Psoas muscle (tissue), 7 donors: ENCODE measurements at regions not wholly inside any gene's neighbourhood (a gene's known extent, or its start where the extent isn't known, plus 50 kb on each side); places are given as distances from the start of the nearest gene placed in this dataset.
A peak's percentile ranks its signal among the peaks of the same experiment; 100 is the strongest.

Source experiments
- ATAC-seq, 4 donors: fragments of 200-7000 bp; cut with Tn5 transposase; one replicate each; pipeline ENCODE4 v1.9.1; 2020; ENCODE audit warnings: moderate library complexity in 3 of 4, mild to moderate bottlenecking in 2 of 4
- DNase-seq, 2 donors: peaks; one replicate each; pipeline ENCODE4 v3.0.0-alpha.2; 2020
- H3K27ac ChIP-seq: fragments of 200-600 bp; one replicate; pipeline ENCODE4 v1.8.0; 2022
- H3K27me3 ChIP-seq, 3 donors: fragments of 200-600 bp in 1 of 3; one replicate each; pipeline versions ENCODE4 v1.6.1 to v1.8.0; 2013 to 2022; ENCODE audit warnings: low read length in 2 of 3, mild to moderate bottlenecking in 2 of 3, moderate library complexity in 1 of 3; ENCODE audit not compliant: insufficient read depth in 3 of 3
- H3K36me3 ChIP-seq, 2 donors: fragments of 200-600 bp in 1 of 2; one replicate each; pipeline versions ENCODE4 v1.6.1 to v1.8.0; 2013 to 2022; ENCODE audit warnings: low read depth in 1 of 2, mild to moderate bottlenecking in 1 of 2, moderate library complexity in 1 of 2; ENCODE audit not compliant: insufficient read depth in 1 of 2
- H3K4me1 ChIP-seq: fragments of 200-600 bp; one replicate; pipeline ENCODE4 v1.8.0; 2022
- H3K4me3 ChIP-seq: fragments of 200-600 bp; one replicate; pipeline ENCODE4 v1.8.0; 2022; ENCODE audit warnings: mild to moderate bottlenecking
- H3K9me3 ChIP-seq: fragments of 200-600 bp; one replicate; pipeline ENCODE4 v1.8.0; 2022
- CTCF ChIP-seq: fragments of 200-600 bp; IDR thresholded peaks from one replicate; pipeline ENCODE4 v1.8.0; 2022; ENCODE audit warnings: antibody characterized with exemption
- WGBS, 3 donors: extraction: QIAGEN DNeasy Blood & Tissue Kit; methylation state at CpG; one replicate each; pipeline versions ENCODE4 v1.1.6 to v1.1.7; 2013; 5-methylcytosine and 5-hydroxymethylcytosine counted together
- intact Hi-C, 2 donors: fragments of 100-400 bp; cut with DNase I; formaldehyde crosslinking; loops; one replicate each; pipeline versions ENCODE4 v1.11.0 to v1.14.2; 2022
- donor health status: healthy with polysubstance abuse.
- donor health status: DM: no; HTN: no; CAD: no; lungs with moderate emphysema.
- donor health status: Bipolar disorder and iron deficiency.
- donor health status: healthy.
- donor health status: DM: yes; HTN: yes; CAD: no.
- donor health status: DM: no; HTN: no; CAD: no.
- donor health status: DM: yes; HTN: yes; CAD: no.

DNA sequence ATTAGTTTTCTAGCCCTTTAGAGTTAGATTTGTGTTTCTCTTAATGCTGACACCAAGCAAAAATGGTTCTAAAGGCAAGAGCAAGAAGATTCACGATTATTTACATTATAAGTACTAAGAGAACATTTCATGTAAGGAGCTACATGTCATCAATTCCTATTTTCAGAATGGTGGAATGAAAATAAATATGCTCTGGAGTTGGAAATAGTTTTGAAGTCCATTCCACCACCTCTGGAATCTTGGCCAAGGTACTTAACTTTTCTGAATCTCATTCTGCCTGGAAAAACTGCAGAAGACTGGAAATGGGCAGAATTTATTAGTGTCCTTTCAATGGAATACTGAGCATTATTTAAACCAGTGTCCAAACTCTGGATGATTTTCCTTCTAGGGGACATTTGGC, 125.1 kb upstream of the RAB11FIP2 start:
- H3K36me3 ChIP-seq: no peaks in the 10 kb centered on the region
- H3K9me3 ChIP-seq: no peaks in the 10 kb centered on the region
- H3K27me3 ChIP-seq: no peaks in the 10 kb centered on the region
- no peak overlapping the region for H3K4me3 ChIP-seq
- no peak for TF ChIP-seq CTCF
- no peaks in the 10 kb centered on the region for H3K4me1 ChIP-seq
- DNase-seq: no peak
- no peak for ATAC-seq
- intact Hi-C loops: no loop called here
- no peak overlapping the region for H3K27ac ChIP-seq
- 76 to 87% (median 81%) methylated on average over 1 of the region's 1 CpG for WGBS, 3 donors

DNA sequence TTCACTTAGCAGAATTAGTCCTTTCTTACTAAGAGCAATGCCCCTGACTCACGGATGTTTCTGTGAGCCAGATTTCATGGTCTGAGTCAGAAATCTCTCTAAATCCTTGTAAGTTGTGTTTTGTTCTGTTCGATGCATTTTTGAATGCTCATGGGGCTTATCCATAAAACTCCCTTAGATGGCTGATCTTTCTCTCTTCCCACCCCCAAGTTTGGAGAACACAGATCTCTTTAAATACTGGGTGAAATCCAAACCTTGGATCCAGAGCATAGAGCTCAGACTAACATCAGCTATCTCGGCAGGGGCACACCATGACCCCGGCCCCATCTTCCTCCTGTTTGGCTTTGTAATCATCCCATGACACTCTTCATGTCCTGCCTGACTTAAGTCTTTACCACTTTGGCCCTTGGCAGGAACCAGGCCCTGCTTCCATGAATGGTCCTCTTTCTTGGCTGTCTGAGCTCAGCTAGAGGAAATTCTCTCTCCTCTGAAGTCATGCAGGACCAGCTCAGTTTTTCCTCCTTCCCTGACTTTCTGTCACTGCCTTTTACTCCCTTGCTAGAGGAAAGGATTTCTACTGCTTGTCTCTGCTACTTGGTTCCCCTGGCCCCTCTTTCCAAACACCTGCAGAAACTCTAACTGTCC, 120.4 kb upstream of the RAB11FIP2 start:
- Histone ChIP-seq H3K27me3 (no peaks in the 10 kb centered on the region), H3K9me3 (no peaks in the 10 kb centered on the region), H3K27ac (no peak overlapping the region), H3K36me3 (no peaks in the 10 kb centered on the region), H3K4me1 (no peaks in the 10 kb centered on the region), H3K4me3 (no peak overlapping the region)
- DNase-seq: no peak
- TF ChIP-seq CTCF: no peak
- no peak for ATAC-seq
- WGBS, 3 donors: 15 to 21% (median 21%) methylated on average over 4 of the region's 4 CpGs
- intact Hi-C loops: no loop called here

DNA sequence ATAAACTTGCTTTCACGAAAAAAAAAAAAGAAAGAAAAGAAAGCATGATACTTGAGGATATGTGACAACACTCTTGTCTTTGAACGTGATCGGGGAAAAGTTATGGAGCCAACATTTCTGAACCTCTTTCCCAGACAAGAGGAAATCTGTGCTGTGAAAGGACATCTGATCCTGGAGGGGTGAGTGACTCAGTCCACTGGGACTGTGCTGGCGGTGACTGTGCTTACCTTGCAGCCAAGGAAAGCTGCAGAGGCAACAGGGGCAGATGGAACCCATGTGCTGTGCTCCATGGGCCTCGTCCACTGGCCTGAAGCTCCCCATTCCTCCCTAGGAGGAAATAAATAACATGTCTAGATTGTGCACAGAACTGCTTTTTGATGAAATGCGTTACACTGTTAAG, 116.5 kb upstream of the RAB11FIP2 start:
- DNase-seq (peak in 1 of 2 donors; percentile 65), ATAC-seq (no peak)
- H3K4me1 ChIP-seq: no peaks in the 10 kb centered on the region
- H3K36me3 ChIP-seq: no peaks in the 10 kb centered on the region
- H3K27me3 ChIP-seq: no peaks in the 10 kb centered on the region
- no peaks in the 10 kb centered on the region for H3K9me3 ChIP-seq
- no peak for TF ChIP-seq CTCF
- H3K4me3 ChIP-seq: no peak overlapping the region
- 48 to 53% (median 51%) methylated on average over 6 of the region's 6 CpGs for WGBS, 3 donors
- H3K27ac ChIP-seq: no peak overlapping the region
- intact Hi-C loops: no loop called here

DNA sequence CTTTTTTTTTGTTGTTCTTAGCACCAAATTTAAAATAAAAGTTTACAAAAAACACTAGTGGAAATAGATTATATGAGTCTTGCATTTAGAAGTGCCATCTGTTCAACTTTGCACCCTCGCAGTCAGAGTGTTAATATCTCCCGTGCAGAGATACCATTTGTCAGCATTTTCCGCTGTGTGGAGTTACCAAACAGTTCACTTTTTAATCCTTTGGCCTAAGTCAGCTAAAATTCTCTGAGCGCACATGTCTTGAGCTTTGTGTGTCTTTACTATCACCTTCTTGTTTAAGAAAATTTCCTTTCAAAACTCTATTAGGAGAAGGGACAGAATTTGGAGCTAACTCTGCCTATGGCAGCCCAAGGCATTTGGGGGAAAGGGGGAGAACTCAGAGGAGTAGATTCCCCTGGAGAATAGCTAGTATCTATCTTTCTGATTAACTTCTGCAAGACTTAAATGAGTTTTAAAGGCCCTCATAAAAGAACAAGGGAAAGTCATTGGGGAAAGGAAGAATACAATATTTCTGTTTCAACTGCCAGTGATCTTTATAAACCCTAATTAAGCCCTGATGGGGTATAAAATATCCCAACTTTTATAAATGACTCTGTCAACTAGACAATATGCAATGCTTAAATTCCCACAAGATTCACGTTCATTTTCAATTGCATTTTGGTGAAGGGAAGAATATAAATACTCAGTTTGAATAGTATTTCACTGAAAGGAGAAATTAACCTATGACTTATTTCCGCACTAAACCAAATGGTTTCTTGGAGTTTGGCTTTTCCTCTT, 114.9 kb upstream of the RAB11FIP2 start:
- no peak overlapping the region for H3K27ac ChIP-seq
- DNase-seq (no peak), ATAC-seq (no peak)
- no peaks in the 10 kb centered on the region for H3K27me3 ChIP-seq
- TF ChIP-seq CTCF: no peak
- WGBS, 3 donors: 51 to 59% (median 53%) methylated on average over 6 of the region's 6 CpGs
- no peaks in the 10 kb centered on the region for H3K9me3 ChIP-seq
- no peaks in the 10 kb centered on the region for H3K36me3 ChIP-seq
- no peak overlapping the region for H3K4me3 ChIP-seq
- no peaks in the 10 kb centered on the region for H3K4me1 ChIP-seq
- intact Hi-C loops: no loop called here
